HUES64 (cell line): ENCODE measurements at regions not wholly inside any gene's neighbourhood (a gene's known extent, or its start where the extent isn't known, plus 50 kb on each side); places are given as distances from the start of the nearest gene placed in this dataset.

Experiments
- H3K27ac ChIP-seq: 2 replicates; pipeline ENCODE4 v1.7.0; 2013; ENCODE audit warnings: low read depth, low read length, inconsistent platforms
- H3K27me3 ChIP-seq: 2 replicates; pipeline ENCODE4 v1.6.1; 2013; ENCODE audit warnings: mild to moderate bottlenecking, low read length; ENCODE audit not compliant: insufficient read depth
- H3K36me3 ChIP-seq: 2 replicates; pipeline ENCODE4 v1.6.1; 2013; ENCODE audit warnings: mild to moderate bottlenecking, low read length; ENCODE audit not compliant: insufficient read depth
- H3K4me1 ChIP-seq: 2 replicates; pipeline ENCODE4 v1.6.1; 2013; ENCODE audit warnings: mild to moderate bottlenecking, low read length, moderate library complexity; ENCODE audit not compliant: insufficient read depth
- H3K4me3 ChIP-seq: 2 replicates; pipeline ENCODE4 v1.5.1; 2013; ENCODE audit warnings: mild to moderate bottlenecking, low read length, moderate library complexity
- H3K9ac ChIP-seq: 2 replicates; pipeline ENCODE4 v1.6.1; 2013; ENCODE audit warnings: mild to moderate bottlenecking, low read depth, low read length
- H3K9me3 ChIP-seq: 2 replicates; pipeline ENCODE4 v1.6.1; 2013; ENCODE audit warnings: low read depth, low read length; ENCODE audit not compliant: insufficient read depth
- WGBS: fragments of 150-250, 120-280 bp; methylation state at CpG from one replicate; pipeline ENCODE4 v1.1.7; 2013; ENCODE audit warnings: missing lambda C conversion rate; 5-methylcytosine and 5-hydroxymethylcytosine counted together

- no peak overlapping the region for H3K9ac ChIP-seq
- no peak overlapping the region for H3K4me3 ChIP-seq
- no peaks in the 10 kb centered on the region for H3K27me3 ChIP-seq
- no peaks in the 10 kb centered on the region for H3K36me3 ChIP-seq
- H3K4me1 ChIP-seq = no peaks in the 10 kb centered on the region
- 84% methylated on average over 4 of the region's 5 CpGs for WGBS
- H3K27ac ChIP-seq = no peak overlapping the region
- H3K9me3 ChIP-seq = no peaks in the 10 kb centered on the region
These were observed 110.1 kb upstream of the VEGFC start for GRCh38 chr4:176902710-176903323.

DNA sequence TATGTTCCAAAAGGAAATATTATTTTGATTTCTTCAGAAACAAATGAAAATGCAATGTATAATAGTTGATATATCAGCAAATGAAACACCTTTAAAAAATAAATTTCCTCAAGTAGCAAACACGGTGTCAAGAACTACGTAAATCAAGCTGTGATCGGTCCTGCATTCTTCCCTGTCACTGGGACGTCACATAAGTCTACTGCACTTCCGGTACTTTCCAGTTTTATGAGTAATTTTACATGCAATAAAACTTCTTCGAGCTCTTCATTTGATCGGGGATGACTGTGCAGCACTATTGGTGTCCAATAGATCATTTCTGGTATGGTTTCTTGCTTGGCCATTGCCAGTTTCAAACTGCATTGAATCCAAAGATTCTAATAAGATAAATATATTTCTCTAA, 114.0 kb upstream of the VEGFC start:
- Histone ChIP-seq H3K4me1 (no peaks in the 10 kb centered on the region), H3K27ac (no peak overlapping the region), H3K36me3 (no peaks in the 10 kb centered on the region), H3K4me3 (no peak overlapping the region), H3K9me3 (no peaks in the 10 kb centered on the region), H3K9ac (no peak overlapping the region), H3K27me3 (no peaks in the 10 kb centered on the region)
- 92% methylated on average over 7 of the region's 7 CpGs for WGBS

DNA sequence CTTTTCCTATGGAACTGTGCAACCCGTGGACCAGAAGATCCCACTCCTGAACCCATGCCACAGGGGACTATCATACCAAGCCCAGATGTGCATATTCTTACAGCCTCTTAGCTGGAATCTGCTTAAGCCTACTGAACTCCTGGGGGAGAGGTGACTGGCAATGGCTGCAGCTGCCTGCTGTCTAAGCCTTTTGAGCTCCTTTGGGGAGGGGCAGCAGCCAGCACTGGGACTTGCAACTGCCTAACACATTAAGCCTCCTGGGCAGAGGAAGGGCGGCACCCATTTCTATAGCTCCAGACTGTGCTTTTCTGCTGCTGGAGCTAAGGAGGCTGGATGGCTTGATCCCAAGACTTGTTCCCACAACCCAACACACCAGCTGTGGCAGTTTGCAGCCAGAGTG, 117.9 kb upstream of the VEGFC start:
- no peaks in the 10 kb centered on the region for H3K36me3 ChIP-seq
- H3K9ac ChIP-seq = no peak overlapping the region
- no peak overlapping the region for H3K4me3 ChIP-seq
- H3K27me3 ChIP-seq = no peaks in the 10 kb centered on the region
- WGBS = 98% methylated on average over 2 of the region's 2 CpGs
- no peaks in the 10 kb centered on the region for H3K4me1 ChIP-seq
- H3K27ac ChIP-seq = no peak overlapping the region
- H3K9me3 ChIP-seq = peaks cover 1% of the 10 kb centered on the region; the same call in 1 of the 2 replicates

GRCh38 chr4:176919631-176920030, 126.9 kb upstream of the VEGFC start:
- Histone ChIP-seq H3K36me3 (no peaks in the 10 kb centered on the region), H3K27me3 (no peaks in the 10 kb centered on the region), H3K4me1 (no peaks in the 10 kb centered on the region), H3K9me3 (peaks cover 5% of the 10 kb centered on the region; the same call in 1 of the 2 replicates), H3K9ac (no peak overlapping the region), H3K27ac (no peak overlapping the region), H3K4me3 (no peak overlapping the region)
- WGBS = 90% methylated on average over 2 of the region's 2 CpGs

DNA sequence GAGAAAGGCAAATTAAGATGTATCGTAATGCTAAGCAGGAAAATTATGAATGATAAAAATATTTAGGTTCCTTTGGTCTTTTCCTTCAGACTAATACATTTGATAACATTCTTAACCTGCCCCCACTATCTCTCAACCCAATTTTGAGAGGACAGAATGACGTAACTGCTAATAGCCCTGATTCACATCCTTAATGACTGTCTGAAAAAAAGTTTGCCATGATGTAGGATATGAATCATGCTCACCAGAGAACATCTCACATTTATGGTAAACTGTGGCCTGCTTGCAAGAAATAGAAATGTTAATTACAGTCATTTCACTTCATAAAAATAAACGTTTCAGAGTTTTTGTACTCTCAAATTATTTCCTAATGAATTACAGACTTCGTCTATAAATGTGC, 128.0 kb upstream of the VEGFC start:
- H3K4me3 ChIP-seq = no peak overlapping the region
- H3K9me3 ChIP-seq = peaks cover 4% of the 10 kb centered on the region; the same call in 1 of the 2 replicates
- WGBS = 0% methylated on average over 1 of the region's 4 CpGs
- H3K36me3 ChIP-seq = no peaks in the 10 kb centered on the region
- peaks cover 2% of the 10 kb centered on the region; the same call in 1 of the 2 replicates for H3K4me1 ChIP-seq
- no peak overlapping the region for H3K27ac ChIP-seq
- H3K9ac ChIP-seq = no peak overlapping the region
- no peaks in the 10 kb centered on the region for H3K27me3 ChIP-seq

GRCh38 chr4:176921256-176921655, 128.5 kb upstream of the VEGFC start:
- Histone ChIP-seq H3K27ac (no peak overlapping the region), H3K4me3 (no peak overlapping the region), H3K27me3 (no peaks in the 10 kb centered on the region), H3K4me1 (peaks cover 8% of the 10 kb centered on the region; the same call in 1 of the 2 replicates), H3K9ac (no peak overlapping the region), H3K9me3 (no peaks in the 10 kb centered on the region), H3K36me3 (no peaks in the 10 kb centered on the region)
- WGBS = 96% methylated on average over 2 of the region's 4 CpGs

DNA sequence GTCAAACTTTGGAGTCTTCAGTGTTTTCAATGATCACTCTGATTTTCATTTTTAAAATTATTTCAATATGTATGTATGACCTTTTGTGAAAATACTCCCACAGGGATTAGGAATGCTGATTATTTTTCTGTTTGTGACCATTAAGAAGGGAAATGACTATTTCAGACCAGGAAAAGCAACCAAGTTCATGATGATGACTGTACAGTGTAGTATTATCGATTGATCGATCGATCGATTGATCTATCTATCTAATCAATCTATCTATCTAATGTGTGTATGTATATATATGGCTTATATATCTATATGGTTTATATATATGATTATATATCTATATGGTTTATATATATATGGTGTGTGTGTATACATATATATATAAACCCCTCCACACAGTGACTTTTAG, 131.5 kb upstream of the VEGFC start:
- Histone ChIP-seq H3K4me3 (no peak overlapping the region), H3K9ac (no peak overlapping the region), H3K27me3 (no peaks in the 10 kb centered on the region), H3K4me1 (peaks cover 9% of the 10 kb centered on the region; the same call in 1 of the 2 replicates), H3K27ac (no peak overlapping the region), H3K9me3 (no peaks in the 10 kb centered on the region), H3K36me3 (no peaks in the 10 kb centered on the region)
- 88% methylated on average over 1 of the region's 4 CpGs for WGBS

- 69% methylated on average over 2 of the region's 2 CpGs for WGBS
- no peaks in the 10 kb centered on the region for H3K9me3 ChIP-seq
- no peak overlapping the region for H3K9ac ChIP-seq
- H3K36me3 ChIP-seq = no peaks in the 10 kb centered on the region
- H3K27ac ChIP-seq = no peak overlapping the region
- H3K4me1 ChIP-seq = peaks cover 9% of the 10 kb centered on the region; the same call in 1 of the 2 replicates
- H3K4me3 ChIP-seq = no peak overlapping the region
- H3K27me3 ChIP-seq = no peaks in the 10 kb centered on the region
These were observed 133.2 kb upstream of the VEGFC start for GRCh38 chr4:176925962-176926361.

DNA sequence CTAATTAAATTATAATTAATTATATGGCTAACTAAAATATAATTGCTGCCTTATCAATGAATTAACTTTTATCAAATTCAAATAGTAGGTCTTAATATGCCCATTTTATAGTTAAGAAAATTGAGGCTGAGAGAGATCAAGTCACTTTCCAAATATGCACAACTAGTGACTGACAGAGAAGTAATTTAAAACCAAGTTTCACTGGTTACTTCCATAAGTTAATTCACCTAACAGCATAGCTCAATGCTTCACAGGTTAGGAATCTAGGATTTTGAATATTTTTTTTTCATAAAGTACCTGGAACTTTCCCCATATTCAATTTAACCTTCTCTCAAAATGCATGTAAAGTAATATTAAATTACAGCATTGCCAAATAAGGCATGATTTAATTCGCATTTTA, 134.4 kb upstream of the VEGFC start:
- Histone ChIP-seq H3K9me3 (no peaks in the 10 kb centered on the region), H3K27me3 (no peaks in the 10 kb centered on the region), H3K9ac (no peak overlapping the region), H3K4me3 (no peak overlapping the region), H3K27ac (no peak overlapping the region), H3K4me1 (peaks cover 9% of the 10 kb centered on the region; the same call in 1 of the 2 replicates), H3K36me3 (no peaks in the 10 kb centered on the region)
- 100% methylated on average over 1 of the region's 1 CpG for WGBS

- Histone ChIP-seq H3K4me1 (peaks cover 9% of the 10 kb centered on the region; the same call in 1 of the 2 replicates), H3K27me3 (no peaks in the 10 kb centered on the region), H3K27ac (no peak overlapping the region), H3K9me3 (no peaks in the 10 kb centered on the region), H3K36me3 (no peaks in the 10 kb centered on the region), H3K4me3 (no peak overlapping the region), H3K9ac (no peak overlapping the region)
- WGBS = 86% methylated on average over 2 of the region's 2 CpGs
These were observed 134.9 kb upstream of the VEGFC start for GRCh38 chr4:176927664-176928063.

- Histone ChIP-seq H3K27ac (no peak overlapping the region), H3K27me3 (no peaks in the 10 kb centered on the region), H3K9ac (no peak overlapping the region), H3K4me3 (no peak overlapping the region), H3K36me3 (no peaks in the 10 kb centered on the region), H3K4me1 (no peaks in the 10 kb centered on the region), H3K9me3 (no peaks in the 10 kb centered on the region)
- 97% methylated on average over 3 of the region's 4 CpGs for WGBS
These were observed 146.7 kb upstream of the VEGFC start for GRCh38 chr4:176939445-176939844.

DNA sequence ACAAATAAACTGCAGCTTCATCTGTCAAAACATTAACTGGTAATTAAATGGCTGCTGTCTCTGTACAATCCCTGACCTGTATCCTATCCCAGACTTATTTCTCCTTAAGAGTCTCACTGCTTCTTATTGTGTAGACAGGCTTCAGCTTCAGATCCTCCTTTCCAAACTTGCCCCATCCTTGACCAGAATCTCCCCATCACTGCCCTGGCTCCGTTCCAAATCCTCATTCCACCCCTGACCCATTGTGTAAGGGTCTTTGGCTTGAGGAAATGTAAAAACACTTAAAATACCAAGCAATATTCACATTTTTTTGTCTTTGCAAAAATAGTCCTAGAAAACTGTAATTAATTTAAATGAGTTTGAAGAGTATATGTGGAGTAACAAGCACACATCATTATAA, 152.6 kb upstream of the VEGFC start:
- Histone ChIP-seq H3K36me3 (no peaks in the 10 kb centered on the region), H3K27ac (no peak overlapping the region), H3K4me1 (no peaks in the 10 kb centered on the region), H3K9ac (no peak overlapping the region), H3K4me3 (no peak overlapping the region), H3K27me3 (no peaks in the 10 kb centered on the region), H3K9me3 (no peaks in the 10 kb centered on the region)
- WGBS = 0% methylated on average over 1 of the region's 1 CpG
